VCaP (cell line): ENCODE measurements at regions not wholly inside any gene's neighbourhood (a gene's known extent, or its start where the extent isn't known, plus 50 kb on each side); places are given as distances from the start of the nearest gene placed in this dataset.

ENCODE experiments used
- H3K27ac ChIP-seq: fragments of 450-650 bp; 2 replicates; pipeline ENCODE4 v1.5.1; 2017
- CTCF ChIP-seq: fragments of 450-650 bp; conservative IDR thresholded peaks from 2 replicates; pipeline ENCODE4 v1.5.1; 2017; ENCODE audit warnings: mild to moderate bottlenecking, moderate library complexity

GRCh38 chr12:85575120-85576096 is 260.8 kb downstream of the RASSF9 start:
- no peak overlapping the region for H3K27ac ChIP-seq
- peak; percentile 90 for TF ChIP-seq CTCF

GRCh38 chr12:85580562-85581168 is 255.5 kb downstream of the RASSF9 start:
- no peak overlapping the region for H3K27ac ChIP-seq
- no peak for TF ChIP-seq CTCF

GRCh38 chr12:85587158-85587557 is 249.1 kb downstream of the RASSF9 start:
- H3K27ac ChIP-seq, result no peak overlapping the region
- TF ChIP-seq CTCF, result no peak

GRCh38 chr12:85588221-85588620 is 248.0 kb downstream of the RASSF9 start:
- no peak overlapping the region for H3K27ac ChIP-seq
- no peak for TF ChIP-seq CTCF

- no peak for TF ChIP-seq CTCF
- H3K27ac ChIP-seq, result no peak overlapping the region
Observed at GRCh38 chr12:85600841-85601240, 235.4 kb downstream of the RASSF9 start.

GRCh38 chr12:85603556-85603955 is 232.7 kb downstream of the RASSF9 start:
- no peak for TF ChIP-seq CTCF
- H3K27ac ChIP-seq, result no peak overlapping the region

GRCh38 chr12:85606455-85606854 is 229.8 kb downstream of the RASSF9 start:
- H3K27ac ChIP-seq, result no peak overlapping the region
- TF ChIP-seq CTCF, result no peak
